Astrocyte (in vitro differentiated cells and primary cell): ENCODE measurements at regions not wholly inside any gene's neighbourhood (a gene's known extent, or its start where the extent isn't known, plus 50 kb on each side); places are given as distances from the start of the nearest gene placed in this dataset.
"Not testable (repeated sequence)": the region's sequence is repeated elsewhere in the genome, so short reads cannot be mapped to it uniquely, and the experiment has no call there.

Source experiments
- DNase-seq: peaks from one replicate; pipeline ENCODE4 v3.0.0-alpha.2; 2010; ENCODE audit warnings: low read depth
- FAIRE-seq: peaks from 2 replicates; lab custom pipeline; 2011; peaks lifted over from hg19 to GRCh38; lab: Jason Lieb, UNC
- H2AFZ ChIP-seq: 2 replicates; pipeline ENCODE4 v1.6.0; 2012; ENCODE audit warnings: low read depth, low read length, inconsistent platforms
- H3K27ac ChIP-seq: 2 replicates; pipeline ENCODE4 v1.5.1; 2011; ENCODE audit warnings: low read depth, low read length, inconsistent platforms
- H3K27me3 ChIP-seq: 2 replicates; pipeline ENCODE4 v1.6.0; 2011; ENCODE audit warnings: low read length, inconsistent platforms; ENCODE audit not compliant: insufficient read depth
- H3K36me3 ChIP-seq: 2 replicates; pipeline ENCODE4 v1.5.1; 2011; ENCODE audit warnings: low read length, inconsistent platforms; ENCODE audit not compliant: insufficient read depth
- H3K4me1 ChIP-seq: 2 replicates; pipeline ENCODE4 v1.5.1; 2011; ENCODE audit warnings: low read length, inconsistent platforms; ENCODE audit not compliant: insufficient read depth
- H3K4me2 ChIP-seq: 2 replicates; pipeline ENCODE4 v1.6.0; 2012; ENCODE audit warnings: low read length, inconsistent platforms
- H3K4me3 ChIP-seq: 2 replicates; pipeline ENCODE4 v1.5.1; 2011; ENCODE audit warnings: low read depth, mild to moderate bottlenecking, low read length, inconsistent platforms; ENCODE audit not compliant: insufficient read depth
- H3K79me2 ChIP-seq: 2 replicates; pipeline ENCODE4 v1.6.0; 2012; ENCODE audit warnings: mild to moderate bottlenecking, low read length, inconsistent platforms; ENCODE audit not compliant: insufficient read depth
- H3K9ac ChIP-seq: 2 replicates; pipeline ENCODE4 v1.6.0; 2012; ENCODE audit warnings: mild to moderate bottlenecking, low read length, inconsistent platforms
- H3K9me3 ChIP-seq: 2 replicates; pipeline ENCODE4 v1.5.1; 2012; ENCODE audit warnings: low read depth, mild to moderate bottlenecking, low read length, inconsistent platforms; ENCODE audit not compliant: insufficient read depth
- H4K20me1 ChIP-seq: 2 replicates; pipeline ENCODE4 v1.6.0; 2012; ENCODE audit warnings: low read length, inconsistent platforms; ENCODE audit not compliant: insufficient read depth
- H3K27ac Mint-ChIP-seq: one replicate; pipeline ENCODE4 v1.8.0; 2021; ENCODE audit warnings: mild to moderate bottlenecking, mixed read lengths; ENCODE audit not compliant: unreplicated experiment
- H3K27me3 Mint-ChIP-seq: one replicate; pipeline ENCODE4 v1.8.0; 2021; ENCODE audit warnings: low read depth, mixed read lengths; ENCODE audit not compliant: unreplicated experiment
- H3K36me3 Mint-ChIP-seq: one replicate; pipeline ENCODE4 v1.8.0; 2021; ENCODE audit warnings: low read depth, mixed read lengths; ENCODE audit not compliant: unreplicated experiment
- H3K4me1 Mint-ChIP-seq: one replicate; pipeline ENCODE4 v1.8.0; 2021; ENCODE audit warnings: low read depth, mixed read lengths; ENCODE audit not compliant: unreplicated experiment
- H3K4me3 Mint-ChIP-seq: one replicate; pipeline ENCODE4 v1.8.0; 2021; ENCODE audit warnings: mild to moderate bottlenecking, moderate library complexity, mixed read lengths; ENCODE audit not compliant: unreplicated experiment
- H3K9me3 Mint-ChIP-seq: one replicate; pipeline ENCODE4 v1.8.0; 2021; ENCODE audit warnings: mild to moderate bottlenecking, mixed read lengths; ENCODE audit not compliant: unreplicated experiment
- EZH2 ChIP-seq: IDR thresholded peaks from 2 replicates; pipeline ENCODE4 v1.6.1; 2012; ENCODE audit warnings: mild to moderate bottlenecking, low read length, inconsistent platforms; ENCODE audit not compliant: insufficient read depth
- TF ChIP-seq, protein P1 (sequence below): IDR thresholded peaks from 2 replicates; pipeline ENCODE4 v1.5.1; 2011; ENCODE audit warnings: low read depth, mild to moderate bottlenecking, inconsistent platforms, low read length, moderate library complexity; ENCODE audit not compliant: insufficient read depth

- Histone ChIP-seq H3K4me1 (no peaks in the 10 kb centered on the region), H2AFZ (no peak overlapping the region), H3K4me2 (no peak overlapping the region), H3K79me2 (no peaks in the 10 kb centered on the region), H3K4me3 (no peak overlapping the region), H3K9ac (no peak overlapping the region), H4K20me1 (no peaks in the 10 kb centered on the region), H3K27ac (no peak overlapping the region), H3K9me3 (no peaks in the 10 kb centered on the region), H3K27me3 (peaks cover 2% of the 10 kb centered on the region), H3K36me3 (no peaks in the 10 kb centered on the region)
- Mint-ChIP-seq H3K4me3 (no peak overlapping the region), H3K9me3 (peaks cover 3% of the 10 kb centered on the region), H3K4me1 (no peaks in the 10 kb centered on the region), H3K27ac (no peak overlapping the region), H3K27me3 (peaks cover 11% of the 10 kb centered on the region), H3K36me3 (no peaks in the 10 kb centered on the region)
- TF ChIP-seq, protein P1, sequence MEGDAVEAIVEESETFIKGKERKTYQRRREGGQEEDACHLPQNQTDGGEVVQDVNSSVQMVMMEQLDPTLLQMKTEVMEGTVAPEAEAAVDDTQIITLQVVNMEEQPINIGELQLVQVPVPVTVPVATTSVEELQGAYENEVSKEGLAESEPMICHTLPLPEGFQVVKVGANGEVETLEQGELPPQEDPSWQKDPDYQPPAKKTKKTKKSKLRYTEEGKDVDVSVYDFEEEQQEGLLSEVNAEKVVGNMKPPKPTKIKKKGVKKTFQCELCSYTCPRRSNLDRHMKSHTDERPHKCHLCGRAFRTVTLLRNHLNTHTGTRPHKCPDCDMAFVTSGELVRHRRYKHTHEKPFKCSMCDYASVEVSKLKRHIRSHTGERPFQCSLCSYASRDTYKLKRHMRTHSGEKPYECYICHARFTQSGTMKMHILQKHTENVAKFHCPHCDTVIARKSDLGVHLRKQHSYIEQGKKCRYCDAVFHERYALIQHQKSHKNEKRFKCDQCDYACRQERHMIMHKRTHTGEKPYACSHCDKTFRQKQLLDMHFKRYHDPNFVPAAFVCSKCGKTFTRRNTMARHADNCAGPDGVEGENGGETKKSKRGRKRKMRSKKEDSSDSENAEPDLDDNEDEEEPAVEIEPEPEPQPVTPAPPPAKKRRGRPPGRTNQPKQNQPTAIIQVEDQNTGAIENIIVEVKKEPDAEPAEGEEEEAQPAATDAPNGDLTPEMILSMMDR, result no peak
- TF ChIP-seq EZH2, result no peak
- no peak for DNase-seq
- FAIRE-seq, result no peak
These were observed 655.8 kb upstream of the EEF2KMT start for GRCh38 chr16:5753381-5753780.

DNA sequence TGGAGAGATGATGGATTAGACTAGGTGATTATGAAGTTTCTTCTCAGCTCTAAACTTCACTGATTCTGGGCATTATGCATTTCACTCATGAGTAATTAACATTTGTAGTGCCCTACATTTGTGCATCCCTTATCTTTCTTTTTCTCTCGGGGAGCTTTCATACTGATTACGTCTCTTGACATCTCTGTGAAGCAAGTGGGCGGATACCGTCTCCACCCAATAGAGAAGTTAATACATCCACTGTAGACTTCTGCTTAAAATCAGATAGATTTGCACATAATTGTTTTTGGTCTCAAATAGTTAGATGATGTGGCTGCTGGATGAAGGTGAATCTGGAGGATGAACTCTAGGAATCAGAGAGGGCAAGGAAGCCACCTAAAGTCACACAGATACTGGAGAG lies 653.6 kb upstream of the EEF2KMT start:
- no peak overlapping the region for H3K27ac ChIP-seq
- H3K4me1 ChIP-seq, result no peaks in the 10 kb centered on the region
- DNase-seq, result no peak
- Mint-ChIP-seq H3K9me3 (peaks cover 11% of the 10 kb centered on the region), H3K36me3 (no peaks in the 10 kb centered on the region), H3K4me3 (no peak overlapping the region), H3K27me3 (peaks cover 11% of the 10 kb centered on the region), H3K4me1 (no peaks in the 10 kb centered on the region), H3K27ac (no peak overlapping the region)
- FAIRE-seq, result no peak
- no peak overlapping the region for H3K4me2 ChIP-seq
- no peak overlapping the region for H3K9ac ChIP-seq
- no peaks in the 10 kb centered on the region for H4K20me1 ChIP-seq
- no peaks in the 10 kb centered on the region for H3K9me3 ChIP-seq
- H3K4me3 ChIP-seq, result no peak overlapping the region
- no peaks in the 10 kb centered on the region for H3K79me2 ChIP-seq
- peaks cover 2% of the 10 kb centered on the region for H3K27me3 ChIP-seq
- H2AFZ ChIP-seq, result no peak overlapping the region
- TF ChIP-seq EZH2, result no peak
- TF ChIP-seq, protein P1, result no peak
- no peaks in the 10 kb centered on the region for H3K36me3 ChIP-seq

DNA sequence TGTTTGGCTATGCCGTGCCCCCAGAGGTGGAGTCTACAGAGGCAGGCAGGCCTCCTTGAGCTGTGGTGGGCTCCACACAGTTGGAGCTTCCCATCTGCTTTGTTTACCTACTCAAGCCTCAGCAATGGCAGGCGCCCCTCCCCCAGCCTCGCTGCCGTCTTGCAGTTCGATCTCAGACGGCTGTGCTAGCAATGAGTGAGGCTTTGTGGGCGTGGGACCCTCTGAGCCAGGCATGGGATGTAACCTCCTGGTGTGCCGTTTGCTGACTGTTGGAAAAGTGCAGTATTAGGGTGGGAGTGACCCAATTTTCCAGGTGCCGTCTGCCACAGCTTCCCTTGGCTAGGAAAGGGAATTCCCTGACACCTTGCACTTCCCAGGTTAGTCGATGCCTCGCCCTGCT lies 652.8 kb upstream of the EEF2KMT start:
- not testable (repeated sequence) for FAIRE-seq, H3K4me2 ChIP-seq, H3K27me3 ChIP-seq, H3K9ac ChIP-seq, H3K4me3 Mint-ChIP-seq, H3K4me1 ChIP-seq, H4K20me1 ChIP-seq, H3K36me3 ChIP-seq, H3K4me1 Mint-ChIP-seq, H2AFZ ChIP-seq, H3K9me3 ChIP-seq, H3K27ac Mint-ChIP-seq, H3K36me3 Mint-ChIP-seq, H3K27ac ChIP-seq, H3K4me3 ChIP-seq, H3K79me2 ChIP-seq, DNase-seq
- Mint-ChIP-seq H3K9me3 (peaks cover 13% of the 10 kb centered on the region), H3K27me3 (peaks cover 11% of the 10 kb centered on the region)
